Sigmoid colon (tissue), 4 donors: ENCODE measurements at regions not wholly inside any gene's neighbourhood (a gene's known extent, or its start where the extent isn't known, plus 50 kb on each side); places are given as distances from the start of the nearest gene placed in this dataset.

Source experiments
- EP300 ChIP-seq, 4 donors: sonication (generic); formaldehyde crosslinking; IDR thresholded peaks; one replicate each; pipeline ENCODE4 v1.6.1; 2017; ENCODE audit warnings: antibody characterized with exemption in 4 of 4
- POLR2A ChIP-seq, 2 donors: fragments of 450-650 bp; IDR thresholded peaks; one replicate each; pipeline ENCODE4 v1.6.1; 2016; ENCODE audit warnings: antibody characterized with exemption in 2 of 2, mild to moderate bottlenecking in 2 of 2, moderate library complexity in 2 of 2
- POLR2AphosphoS5 ChIP-seq, 4 donors: sonication (generic); formaldehyde crosslinking; IDR thresholded peaks; one replicate each; pipeline ENCODE4 v1.6.1; 2017; ENCODE audit warnings: antibody characterized with exemption in 4 of 4

GRCh38 chr14:89491711-89492381, 74.8 kb upstream of the FOXN3 start:
- TF ChIP-seq POLR2A (IDR thresholded peaks at IDR 0.05), result no peak
- TF ChIP-seq POLR2AphosphoS5 (IDR thresholded peaks at IDR 0.05), result no peak
- TF ChIP-seq EP300 (IDR thresholded peaks at IDR 0.05), result no peak
